HS-27A (cell line): ENCODE measurements at regions not wholly inside any gene's neighbourhood (a gene's known extent, or its start where the extent isn't known, plus 50 kb on each side); places are given as distances from the start of the nearest gene placed in this dataset.

ENCODE experiments used
- DNase-seq: peaks from one replicate; pipeline ENCODE4 v3.0.0-alpha.2; 2012; ENCODE audit warnings: low read depth, missing footprints

DNA sequence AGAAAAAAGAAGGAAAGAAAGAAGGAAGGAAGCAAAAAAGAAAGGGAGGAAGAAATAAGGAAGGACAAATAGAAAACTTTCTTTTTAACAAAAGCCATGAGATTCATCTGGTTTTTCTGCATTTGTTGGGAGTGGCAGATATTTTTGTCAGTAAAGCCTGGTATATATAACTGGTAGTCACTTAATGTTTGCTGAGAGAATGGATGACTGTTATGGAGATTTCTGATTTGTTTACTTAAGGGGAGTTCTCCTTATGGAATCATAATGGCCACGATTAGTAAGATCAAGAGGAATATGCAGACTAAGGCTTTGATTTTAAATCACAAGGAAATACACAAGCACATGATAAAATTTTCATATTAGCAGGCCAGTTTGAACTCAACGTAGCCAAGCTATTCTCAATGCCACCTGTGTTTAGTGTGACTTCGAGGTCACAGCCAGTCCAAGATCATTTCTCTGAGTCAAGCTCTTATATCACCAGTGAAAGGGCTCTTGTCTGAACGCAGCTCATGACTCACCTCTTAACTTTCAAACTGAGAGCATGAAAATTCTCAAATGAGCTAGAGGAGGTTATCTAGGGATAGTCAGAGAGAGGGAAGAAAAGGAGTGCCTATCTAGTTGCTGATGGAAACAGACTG lies 445.1 kb upstream of the ZMIZ1 start:
- no peak for DNase-seq

DNA sequence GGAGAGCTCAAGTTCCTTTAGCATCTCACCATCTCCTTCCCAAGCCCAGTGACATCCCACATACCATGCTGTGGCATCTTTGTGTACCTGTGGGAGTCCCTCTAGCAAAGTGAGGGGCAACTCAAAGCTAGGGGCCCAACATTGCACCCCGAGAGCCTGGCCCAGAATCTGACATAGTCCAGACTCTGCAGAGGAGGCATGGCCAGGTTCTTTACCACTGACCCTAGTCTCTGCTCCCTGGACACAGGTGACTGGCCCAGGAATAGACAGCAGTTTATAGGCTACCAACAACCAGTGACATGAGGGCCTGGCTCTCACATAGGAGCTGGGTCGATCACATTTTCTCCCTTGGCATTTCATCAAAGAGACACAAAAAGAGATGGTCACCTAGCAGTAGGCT lies 444.0 kb upstream of the ZMIZ1 start:
- no peak for DNase-seq

- DNase-seq = no peak
Measured at GRCh38 chr10:78626471-78626870, 442.3 kb upstream of the ZMIZ1 start.

DNA sequence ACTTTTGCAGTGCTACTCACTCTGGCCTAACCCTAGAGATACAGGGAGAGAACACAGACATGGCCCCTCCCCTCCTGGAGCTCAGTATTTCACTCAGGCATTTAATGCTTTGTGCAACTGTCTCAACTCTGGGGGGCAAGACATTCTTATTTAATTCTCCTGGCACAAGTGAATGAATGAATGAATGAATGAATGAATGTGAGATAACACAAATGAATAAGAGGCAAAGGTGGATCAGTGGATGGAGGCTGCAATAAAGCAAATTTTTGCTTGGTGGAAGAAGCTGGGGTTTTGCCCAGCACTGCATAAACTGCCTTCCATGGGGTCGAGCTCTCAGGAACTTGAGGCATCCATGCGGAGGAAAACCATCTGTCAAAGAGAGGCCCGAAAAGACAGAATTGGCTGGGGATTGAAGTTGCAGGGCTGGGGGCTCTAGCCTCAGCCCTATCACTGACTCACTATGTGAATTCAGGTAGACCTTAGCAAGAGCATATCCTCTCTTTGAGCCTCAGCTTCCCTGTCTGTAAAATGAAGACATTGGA lies 441.4 kb upstream of the ZMIZ1 start:
- DNase-seq = no peak

DNA sequence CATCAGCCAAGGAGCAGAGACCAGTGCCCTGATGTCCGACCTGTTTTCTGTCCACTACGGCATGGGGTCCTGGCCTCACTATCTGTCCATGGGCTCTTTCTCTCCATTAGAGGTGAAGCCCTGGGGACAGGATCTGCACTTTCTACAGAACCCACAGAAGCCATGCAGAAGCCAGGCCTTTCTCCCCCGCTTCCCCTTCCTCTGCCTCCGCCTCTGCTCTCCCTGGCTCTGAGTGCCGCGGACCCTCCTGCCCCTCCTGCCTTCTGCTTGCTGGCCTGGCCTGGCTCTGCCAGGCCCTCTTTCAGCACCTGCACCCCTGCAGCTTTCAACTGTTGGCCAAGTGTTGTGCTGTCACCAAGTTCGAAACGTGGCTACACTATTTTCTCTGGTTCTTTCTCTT lies 439.8 kb upstream of the ZMIZ1 start:
- no peak for DNase-seq

- no peak for DNase-seq
Measured at GRCh38 chr10:78629773-78630172, 439.0 kb upstream of the ZMIZ1 start.

DNA sequence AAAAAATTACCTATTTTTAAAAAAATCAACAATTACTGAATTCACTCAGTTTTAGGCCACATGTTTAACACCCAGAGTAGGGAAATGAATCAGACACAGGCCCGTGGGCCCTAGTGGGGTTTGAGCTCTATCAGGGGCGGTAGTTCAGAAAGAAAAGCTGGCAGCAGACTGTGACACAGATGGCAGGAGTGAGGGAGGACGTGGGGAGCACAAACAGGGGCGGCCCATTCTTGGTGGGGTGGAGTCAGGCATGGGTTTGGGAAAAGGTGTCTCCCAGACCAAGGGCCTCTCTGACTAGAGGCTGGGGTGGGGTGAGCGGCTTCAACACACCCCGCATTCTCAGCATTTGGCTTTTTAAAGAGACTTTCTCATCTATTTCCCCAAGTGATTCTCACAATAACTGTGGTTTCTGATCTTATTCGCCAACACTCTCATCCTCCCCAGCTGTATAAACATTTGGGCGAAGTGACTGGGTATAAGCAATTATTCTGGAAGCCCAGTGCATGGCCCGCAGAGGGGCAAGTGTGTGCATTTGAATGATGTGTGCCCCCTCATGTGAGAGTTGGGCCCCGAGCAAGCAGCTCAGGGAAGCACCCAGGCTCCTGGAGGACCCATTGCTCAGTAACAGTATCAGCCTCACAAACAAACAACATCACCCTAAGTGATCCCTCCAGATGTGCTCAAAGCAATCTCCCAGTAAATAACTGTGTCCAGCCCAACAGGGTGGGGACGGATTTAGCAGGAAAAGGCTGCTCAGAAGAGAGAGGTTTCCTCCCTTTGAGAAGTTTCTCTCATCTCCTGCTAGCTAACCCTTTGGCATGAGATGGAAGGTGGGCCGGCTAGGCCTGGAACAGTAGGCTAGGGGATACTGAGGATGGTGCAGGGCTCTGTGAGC lies 437.6 kb upstream of the ZMIZ1 start:
- DNase-seq = no peak

- DNase-seq = no peak
Measured at GRCh38 chr10:78634389-78634815, 434.4 kb upstream of the ZMIZ1 start.

DNA sequence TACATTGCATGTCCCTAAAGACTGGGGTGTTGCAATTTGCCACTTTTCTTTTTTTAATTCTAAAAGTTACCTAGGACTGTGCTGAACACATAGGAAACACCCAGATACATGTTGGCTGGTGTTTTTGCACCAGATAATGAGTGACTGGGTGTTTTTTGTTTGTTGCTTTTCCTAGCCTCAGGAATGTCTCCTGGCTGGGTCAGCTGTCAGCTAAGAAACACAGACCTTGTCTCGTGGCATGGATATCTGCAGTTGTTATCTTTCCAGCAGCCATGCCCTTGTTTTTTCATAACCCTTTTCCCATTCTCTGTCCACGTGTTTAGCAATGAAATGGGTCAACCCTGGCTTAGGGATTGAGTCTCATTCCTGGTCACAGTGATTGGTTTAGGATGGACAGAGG lies 433.9 kb upstream of the ZMIZ1 start:
- no peak for DNase-seq

DNA sequence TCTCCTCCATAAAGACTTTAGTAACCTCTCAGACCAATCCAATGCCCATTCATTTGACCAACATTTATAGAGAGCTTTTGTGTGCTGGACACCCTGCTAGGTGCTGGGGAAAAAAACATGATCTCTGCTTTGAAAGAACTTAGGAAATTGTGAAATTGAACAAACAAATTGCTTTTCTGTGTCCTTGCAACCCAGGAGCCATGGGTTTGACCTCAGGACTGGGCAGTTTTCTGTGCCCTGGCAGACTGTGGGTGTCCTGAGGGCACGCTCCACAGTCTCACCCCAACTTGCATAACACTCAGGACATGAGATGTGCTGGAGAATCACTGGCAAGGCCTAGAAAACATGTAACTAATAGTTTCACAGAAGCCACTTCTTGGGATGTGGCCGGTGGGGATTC lies 429.1 kb upstream of the ZMIZ1 start:
- DNase-seq = no peak

DNA sequence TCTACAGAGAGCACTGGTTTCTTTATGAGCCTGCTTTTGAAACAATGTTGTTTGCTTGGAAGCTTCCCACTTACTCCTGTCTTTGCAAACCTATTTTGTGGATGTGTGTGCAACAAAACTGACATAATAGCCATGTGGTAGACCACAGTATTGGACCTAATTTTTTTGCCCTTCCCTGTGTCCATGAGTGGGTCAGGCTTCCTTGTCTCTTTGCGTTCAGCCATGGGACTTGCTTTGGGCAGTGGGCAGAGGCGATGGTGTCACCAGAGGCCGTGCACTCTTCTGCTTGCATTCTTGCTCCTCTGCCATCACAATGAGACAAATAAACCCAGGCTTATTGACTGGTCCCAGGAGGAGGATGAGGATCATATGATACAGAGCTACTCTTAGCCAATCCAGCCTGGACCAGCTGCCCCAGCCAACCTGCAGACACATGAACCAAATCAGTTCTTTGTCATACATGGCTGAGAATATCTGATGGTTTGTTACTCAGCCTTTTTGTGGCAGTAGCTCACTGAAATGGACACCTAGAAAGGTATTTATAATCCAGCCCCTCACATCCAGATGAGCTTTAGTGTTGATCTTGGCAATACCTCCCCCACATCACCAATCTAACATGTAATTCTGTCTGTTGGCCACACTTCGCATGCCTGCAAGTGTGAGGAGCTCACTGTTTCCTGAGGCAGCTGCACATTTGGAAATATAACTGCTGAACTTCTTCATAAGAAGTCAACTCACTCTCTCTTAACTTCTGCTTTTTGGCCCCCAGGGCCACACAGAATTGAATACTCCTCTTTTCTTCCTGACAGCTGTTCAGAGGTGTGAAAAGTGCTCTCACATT lies 427.8 kb upstream of the ZMIZ1 start:
- DNase-seq = no peak

GRCh38 chr10:78641693-78642092 lies 427.1 kb upstream of the ZMIZ1 start:
- no peak for DNase-seq

DNA sequence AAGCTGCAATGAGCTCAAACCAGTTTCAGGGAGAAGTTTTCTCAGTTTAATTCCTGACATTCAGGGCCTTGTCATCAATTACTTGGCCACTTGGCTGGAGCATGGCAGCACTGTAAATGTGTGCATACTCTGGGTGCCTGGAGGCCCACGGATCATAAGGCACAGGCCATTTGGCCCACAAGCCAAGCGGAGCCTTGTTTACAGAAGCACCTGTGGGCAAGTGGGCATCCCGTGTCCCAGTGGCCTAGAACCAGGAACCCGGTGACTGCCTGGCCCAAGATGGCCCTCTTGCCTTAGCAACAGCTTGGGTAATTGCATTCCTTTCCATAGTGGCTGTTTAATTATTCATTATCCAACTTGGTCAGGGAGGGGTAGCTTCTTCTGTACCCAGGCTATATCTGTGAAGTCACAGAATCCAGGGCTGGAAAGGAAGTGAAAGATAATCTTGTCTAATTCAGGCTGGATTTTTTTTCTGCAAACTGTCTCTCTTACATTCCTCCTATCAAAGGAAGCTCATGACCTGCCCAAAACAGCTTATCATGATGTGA lies 426.4 kb upstream of the ZMIZ1 start:
- no peak for DNase-seq

DNA sequence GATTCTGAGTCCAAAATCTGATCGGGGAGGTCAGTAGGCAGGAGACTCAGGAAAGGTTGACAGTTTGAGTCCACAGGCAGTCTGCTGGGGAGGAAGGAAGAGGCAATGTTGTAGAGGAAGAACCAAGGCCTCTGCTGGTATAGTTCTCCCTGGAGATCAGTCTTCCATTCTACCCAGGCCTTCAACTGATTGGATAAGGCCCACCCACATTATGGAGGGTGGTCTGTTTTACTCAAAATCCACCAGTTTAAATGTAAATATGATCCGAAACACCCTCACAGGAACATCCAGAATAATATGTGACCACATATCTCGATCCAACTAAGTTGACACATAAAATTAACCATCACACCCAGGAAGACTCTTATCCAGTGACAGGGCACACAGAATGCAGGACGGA lies 425.3 kb upstream of the ZMIZ1 start:
- no peak for DNase-seq

- no peak for DNase-seq
Measured at GRCh38 chr10:78644550-78644949, 424.2 kb upstream of the ZMIZ1 start.

- no peak for DNase-seq
Measured at GRCh38 chr10:78645169-78645686, 423.5 kb upstream of the ZMIZ1 start.

GRCh38 chr10:78645975-78646374 lies 422.8 kb upstream of the ZMIZ1 start:
- DNase-seq = no peak

DNA sequence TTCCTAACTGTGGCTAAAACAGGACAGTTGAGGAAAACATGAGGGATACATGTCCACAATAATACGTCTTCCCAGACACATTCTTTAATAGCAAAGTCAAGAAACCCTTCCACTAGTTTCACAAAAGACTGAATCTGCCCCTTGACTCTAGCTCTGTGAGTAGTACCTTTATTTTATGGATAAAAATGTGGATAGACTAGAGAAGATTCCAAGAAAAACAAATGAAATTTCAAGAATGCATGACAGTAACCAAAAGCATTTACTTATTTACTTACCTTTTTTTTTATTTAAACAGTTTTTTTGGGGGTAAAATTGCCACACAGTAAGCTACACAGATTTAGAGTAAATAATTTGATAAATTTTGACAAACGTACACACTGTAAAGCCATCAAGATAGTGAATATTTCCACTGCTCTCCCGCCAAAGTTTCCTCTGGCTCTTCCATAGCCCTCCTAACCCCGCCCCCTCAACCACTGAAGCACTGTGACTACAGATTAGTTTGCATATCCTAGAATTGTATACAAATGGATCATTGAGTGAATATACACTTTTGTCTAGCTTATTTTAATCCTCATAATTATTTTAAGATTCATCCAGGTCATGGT lies 420.4 kb upstream of the ZMIZ1 start:
- DNase-seq = no peak

DNA sequence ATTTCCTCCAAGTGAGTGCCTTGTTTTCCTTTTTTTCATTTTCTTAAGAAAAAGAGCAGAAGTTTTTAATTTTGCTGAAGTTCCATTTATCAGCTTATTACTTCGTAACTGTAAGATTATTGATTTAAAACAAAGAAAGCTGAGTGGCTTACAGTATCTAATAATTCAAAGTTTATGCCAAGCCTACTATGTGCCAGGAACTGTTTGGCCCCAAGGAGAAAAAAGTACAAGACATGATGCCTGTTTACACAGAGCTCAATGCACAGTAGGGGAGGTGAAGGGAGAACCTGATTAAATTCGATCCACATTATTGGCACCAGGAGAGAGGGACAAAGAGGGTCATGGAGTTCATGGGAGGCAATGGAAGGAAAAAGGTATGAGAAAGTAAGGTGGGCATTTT lies 419.3 kb upstream of the ZMIZ1 start:
- DNase-seq = no peak

DNA sequence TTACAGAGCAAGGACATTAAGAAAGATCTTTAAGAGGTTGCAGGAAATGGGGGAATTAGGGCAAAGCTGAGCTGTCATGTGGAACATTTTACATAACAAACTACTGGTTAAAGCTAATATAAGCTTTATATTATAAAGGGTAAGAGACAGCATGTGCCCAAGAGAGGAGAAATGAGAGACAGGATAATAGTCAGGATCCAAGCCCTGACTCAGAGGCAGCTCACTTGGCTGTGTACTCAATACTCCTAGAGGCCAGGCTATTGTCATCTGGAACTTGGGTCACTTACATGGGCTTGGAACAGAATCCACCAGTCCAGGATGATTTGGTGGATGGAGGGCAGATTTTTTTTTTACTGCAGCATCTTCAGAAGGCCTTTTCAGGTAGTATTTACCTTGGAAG lies 418.6 kb upstream of the ZMIZ1 start:
- DNase-seq = no peak

DNA sequence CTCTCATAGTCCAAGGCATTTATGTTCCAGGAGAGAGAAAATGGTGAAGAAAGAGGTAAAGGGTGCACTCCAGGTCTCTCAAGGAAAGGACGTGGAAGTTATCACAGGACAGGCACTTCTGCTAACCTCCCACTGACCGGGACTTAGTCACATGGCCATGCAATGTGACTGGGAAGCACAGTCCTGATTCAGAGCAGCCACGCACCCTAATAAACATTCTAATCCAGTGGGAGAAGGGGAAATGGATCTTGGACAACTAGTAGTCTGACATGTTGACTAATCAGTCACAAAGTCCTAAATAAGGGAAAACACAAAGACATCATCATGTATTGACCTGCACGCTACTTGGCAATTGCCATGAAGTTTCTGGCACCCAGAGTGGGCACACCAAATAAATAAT lies 417.5 kb upstream of the ZMIZ1 start:
- DNase-seq = no peak

DNA sequence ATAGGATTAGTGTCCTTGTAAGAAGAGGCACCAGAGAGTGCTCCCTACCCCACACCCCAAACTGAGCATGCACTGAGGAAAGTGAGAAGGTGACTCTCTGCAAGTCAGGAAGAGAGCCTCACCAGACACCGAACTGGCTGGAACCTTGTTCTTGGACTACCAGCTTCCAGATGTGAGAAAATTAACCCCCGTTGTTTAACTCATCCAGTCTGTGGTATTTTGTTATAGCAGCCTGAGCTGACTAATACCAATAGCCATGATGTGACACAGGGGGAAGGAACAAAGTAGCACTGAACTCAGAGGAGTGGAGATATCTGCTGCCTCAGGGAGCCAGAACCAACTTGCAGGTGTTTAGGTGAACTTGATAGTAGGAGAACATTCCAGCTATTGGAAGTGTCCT lies 415.2 kb upstream of the ZMIZ1 start:
- no peak for DNase-seq
